ENCODE measurements at regions not wholly inside any gene's neighbourhood (a gene's known extent, or its start where the extent isn't known, plus 50 kb on each side); places are given as distances from the start of the nearest gene placed in this dataset.

- TF ChIP-seq CTCF (IDR thresholded peaks at IDR 0.05) (no peak), POLR2A (IDR thresholded peaks at IDR 0.05) (no peak)
Observed at GRCh38 chr2:56707650-56708049, 523.9 kb downstream of the CCDC85A start.
